GM18907 (cell line): ENCODE measurements at regions not wholly inside any gene's neighbourhood (a gene's known extent, or its start where the extent isn't known, plus 50 kb on each side); places are given as distances from the start of the nearest gene placed in this dataset.
"Not testable (repeated sequence)": the region's sequence is repeated elsewhere in the genome, so short reads cannot be mapped to it uniquely, and the experiment has no call there.

Experiments
- ATAC-seq: cut with Tn5 transposase; IDR thresholded peaks from one replicate; pipeline ENCODE4 v1.9.1; 2021; ENCODE audit warnings: mild to moderate bottlenecking, moderate library complexity; ENCODE audit not compliant: unreplicated experiment

DNA sequence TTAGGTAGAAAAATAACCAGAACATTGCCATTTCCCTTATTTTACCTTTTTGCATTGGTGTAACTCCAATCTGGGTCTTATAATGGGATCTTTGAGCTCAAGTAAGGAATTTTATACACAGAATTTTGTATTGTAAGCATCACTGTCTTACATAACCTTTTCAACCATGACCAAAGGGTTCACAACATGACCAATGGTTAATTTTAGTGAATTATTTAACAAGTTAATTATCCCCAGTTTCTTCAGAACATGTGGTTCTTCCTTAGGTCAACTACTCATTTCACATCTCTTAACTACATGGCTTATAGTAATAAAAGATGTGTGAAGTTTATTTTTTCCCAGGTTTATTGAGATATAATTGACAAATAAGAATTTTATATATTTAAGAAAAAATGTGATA lies 74.2 kb upstream of the RHOBTB1 start:
- ATAC-seq, result no peak

DNA sequence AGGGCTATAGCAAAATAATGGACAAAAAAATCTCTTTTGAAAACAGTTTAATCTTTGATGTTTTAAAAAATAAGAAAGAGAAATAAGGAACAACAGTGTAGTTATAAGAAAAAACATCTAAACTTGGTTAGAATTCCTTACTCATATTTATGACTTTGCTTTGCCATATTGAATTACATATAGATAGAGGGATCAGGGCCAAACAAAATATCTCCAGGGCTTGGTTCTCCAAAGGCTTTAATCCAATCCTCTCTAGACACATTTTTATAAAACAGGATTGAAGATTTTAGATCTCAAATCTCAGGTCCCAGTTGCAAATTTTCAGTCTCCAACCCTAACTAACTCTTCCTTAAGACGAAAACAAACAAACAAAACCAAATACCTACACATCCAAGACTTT lies 72.6 kb upstream of the RHOBTB1 start:
- no peak for ATAC-seq

DNA sequence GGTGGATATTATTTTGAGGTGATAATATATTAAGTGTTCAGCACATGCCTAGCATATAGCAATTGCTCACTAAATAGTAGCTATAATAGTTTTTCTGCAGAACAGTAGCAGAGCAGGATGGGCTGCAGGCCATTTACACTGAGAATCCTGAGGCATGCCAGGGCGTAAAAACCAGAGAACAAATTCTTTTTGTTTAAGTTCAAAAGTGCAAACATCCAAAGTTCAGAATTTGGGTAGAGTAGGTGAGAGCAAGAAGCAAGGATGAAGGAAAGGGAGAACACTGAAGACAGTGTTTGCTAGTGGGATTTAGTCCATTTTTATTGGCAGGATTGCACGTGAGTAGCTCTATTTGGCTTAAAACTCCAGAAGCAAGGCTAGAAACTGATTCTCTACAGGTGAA lies 72.0 kb upstream of the RHOBTB1 start:
- no peak for ATAC-seq

DNA sequence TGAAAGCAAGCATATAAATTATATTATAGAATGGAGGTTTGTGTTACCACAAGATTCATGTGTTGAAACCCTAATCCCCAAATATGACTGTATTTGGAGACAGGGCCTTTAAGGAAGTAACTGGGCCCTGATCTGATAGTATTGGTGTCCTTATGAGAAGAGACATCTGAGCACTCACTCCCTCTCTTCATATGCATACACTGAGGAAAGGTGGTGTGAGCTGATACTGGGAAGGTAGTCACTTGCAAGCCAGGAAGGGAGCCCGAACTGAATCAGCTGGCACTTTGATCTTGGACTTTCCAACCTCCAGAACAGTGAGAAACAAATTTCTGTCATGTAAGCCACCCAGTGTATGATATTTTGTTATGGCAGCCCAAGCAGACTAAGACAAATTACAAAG lies 66.9 kb upstream of the RHOBTB1 start:
- ATAC-seq, result no peak

DNA sequence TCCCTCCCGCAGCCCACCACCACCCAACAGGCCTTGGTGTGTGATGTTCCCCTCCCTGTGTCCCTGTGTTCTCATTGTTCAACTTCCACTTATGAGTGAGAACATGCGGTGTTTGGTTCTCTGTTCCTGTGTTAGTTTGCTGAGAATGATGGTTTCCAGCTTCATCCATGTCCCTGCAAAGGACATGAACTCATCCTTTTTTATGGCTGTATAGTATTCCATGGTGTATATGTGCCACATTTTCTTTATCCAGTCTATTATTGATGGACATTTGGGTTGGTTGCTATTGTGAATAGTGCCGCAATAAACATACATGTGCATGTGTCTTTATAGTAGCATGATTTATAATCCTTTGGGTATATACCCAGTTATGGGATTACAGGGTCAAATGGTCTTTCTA lies 59.1 kb upstream of the RHOBTB1 start:
- ATAC-seq, result not testable (repeated sequence)

DNA sequence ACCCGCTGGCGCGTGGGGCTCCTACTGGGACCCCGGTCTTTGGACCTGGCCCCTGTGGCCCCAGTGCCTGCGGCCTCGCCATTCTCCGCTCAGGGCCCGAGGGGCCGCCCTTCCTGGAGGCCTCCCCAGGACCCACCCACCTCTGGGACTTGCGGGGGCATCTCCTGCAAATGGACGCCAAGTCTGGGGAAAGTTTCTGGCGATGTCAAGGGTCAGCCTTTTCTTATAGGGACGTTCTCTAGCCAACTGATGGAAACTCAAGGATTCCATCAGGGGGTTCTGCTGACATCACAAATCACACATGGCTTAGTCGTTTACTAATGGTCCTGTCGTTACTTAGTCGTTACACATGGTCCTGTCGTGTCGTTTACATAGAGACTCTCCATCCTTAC lies 57.7 kb upstream of the RHOBTB1 start:
- no peak for ATAC-seq

DNA sequence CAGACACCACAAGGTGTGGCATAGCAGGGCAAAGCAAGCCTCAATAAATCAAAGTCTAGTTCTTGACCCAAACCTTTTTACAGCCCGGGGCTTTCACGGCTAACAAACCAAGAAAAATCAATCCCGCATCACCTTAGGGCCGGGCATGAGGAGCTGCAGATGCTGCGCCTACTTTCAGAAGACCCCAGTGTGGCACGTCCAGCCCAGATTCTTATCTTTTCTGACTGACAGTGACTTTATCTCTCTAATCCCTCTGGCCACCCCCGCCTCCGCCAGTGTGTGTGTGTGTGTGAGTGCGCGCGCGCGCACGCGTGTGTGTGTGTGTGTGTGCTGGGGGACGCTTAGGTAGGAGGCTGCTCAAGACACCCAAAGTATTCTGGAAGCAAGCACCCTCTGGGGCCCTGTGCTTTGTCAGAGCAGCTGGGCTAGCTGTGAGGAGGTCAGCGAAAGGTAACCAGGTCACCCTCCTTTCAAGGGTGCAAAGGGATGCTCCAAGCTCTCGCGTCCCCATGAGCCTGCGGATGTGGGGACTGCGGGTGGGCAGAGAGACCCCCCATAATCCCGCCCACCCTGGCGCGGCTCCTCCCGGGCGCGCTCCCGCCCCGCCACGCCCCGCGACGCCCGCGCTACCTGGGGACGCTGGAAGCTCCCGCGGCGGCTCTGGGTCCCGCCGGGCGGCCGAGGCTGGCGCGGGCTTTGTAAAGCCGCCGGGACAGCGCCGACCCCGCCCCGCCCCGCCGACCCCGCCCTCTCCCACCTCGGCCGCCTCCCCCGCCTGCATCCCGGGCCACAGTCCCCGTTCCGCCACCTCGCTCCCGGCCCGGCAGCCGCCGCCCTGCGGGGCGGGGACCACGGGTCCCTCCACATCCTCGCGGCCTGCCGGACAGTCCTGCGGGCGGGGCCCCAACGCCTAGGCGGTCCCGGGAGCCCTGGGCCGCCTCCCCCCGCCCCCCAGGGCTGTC lies 57.1 kb upstream of the RHOBTB1 start:
- ATAC-seq, result no peak

DNA sequence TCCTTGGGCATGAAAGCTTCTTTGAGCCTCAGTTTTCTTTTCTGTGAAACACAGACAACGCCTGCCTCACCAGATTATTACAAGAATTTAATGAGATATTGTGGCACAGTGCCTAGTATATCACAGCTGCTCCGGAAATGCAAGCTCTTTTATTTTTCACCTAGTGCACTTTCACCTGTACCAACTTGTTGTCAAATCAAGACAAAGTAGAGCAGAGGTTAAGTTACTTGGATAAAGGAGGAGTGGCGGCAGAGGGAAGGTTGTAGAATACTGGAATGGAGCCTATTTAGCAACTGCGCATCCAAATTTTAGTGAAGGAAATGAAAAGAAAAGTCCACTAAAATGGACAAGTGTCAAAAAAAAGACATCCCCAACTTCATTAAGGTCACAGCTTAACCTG lies 54.9 kb upstream of the RHOBTB1 start:
- ATAC-seq, result no peak

DNA sequence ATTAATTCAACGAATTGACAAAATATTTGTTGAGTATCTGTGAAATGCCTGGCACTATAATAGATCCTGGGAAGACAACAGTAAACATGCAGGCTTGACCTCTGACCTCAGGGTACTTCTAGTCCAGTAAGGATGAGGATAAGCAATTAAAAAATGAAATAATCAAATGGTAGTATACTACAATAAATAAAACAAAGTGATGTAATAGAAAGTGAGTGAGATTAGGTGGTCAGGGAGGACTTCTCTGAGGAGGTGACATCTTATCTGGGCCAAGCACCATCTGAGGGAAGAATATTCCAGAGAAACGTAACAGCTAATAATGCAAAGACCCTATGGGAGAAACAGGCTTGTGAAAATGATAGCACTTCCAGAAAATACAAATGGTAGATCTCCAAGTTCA lies 50.1 kb upstream of the RHOBTB1 start:
- no peak for ATAC-seq
